SJSA1 (cell line): ENCODE measurements at regions not wholly inside any gene's neighbourhood (a gene's known extent, or its start where the extent isn't known, plus 50 kb on each side); places are given as distances from the start of the nearest gene placed in this dataset.

Experiments
- DNase-seq, 2 experiments: peaks; one replicate each; pipeline ENCODE4 v3.0.0-alpha.2; 2015 to 2020; ENCODE audit warnings: low spot score in 2 of 2, low read depth in 1 of 2
- H3K27ac ChIP-seq: fragments of 250-450 bp; sonication (Bioruptor Pico); 2 replicates; pipeline ENCODE4 v1.5.1; 2020; ENCODE audit warnings: mild to moderate bottlenecking, moderate library complexity
- H3K27me3 ChIP-seq: fragments of 250-450 bp; sonication (Bioruptor Pico); replicated peaks from 2 replicates; pipeline ENCODE4 v1.5.1; 2020; ENCODE audit warnings: mild to moderate bottlenecking, moderate library complexity
- H3K36me3 ChIP-seq: fragments of 250-450 bp; sonication (Bioruptor Pico); 2 replicates; pipeline ENCODE4 v1.5.1; 2020; ENCODE audit warnings: mild to moderate bottlenecking
- H3K4me1 ChIP-seq: fragments of 250-450 bp; sonication (Bioruptor Pico); replicated peaks from 2 replicates; pipeline ENCODE4 v1.6.1; 2021; ENCODE audit warnings: mild to moderate bottlenecking
- H3K4me3 ChIP-seq: fragments of 250-450 bp; sonication (Bioruptor Pico); 2 replicates; pipeline ENCODE4 v1.5.1; 2020; ENCODE audit warnings: mild to moderate bottlenecking
- H3K9me3 ChIP-seq: fragments of 250-450 bp; sonication (Bioruptor Pico); replicated peaks from 2 replicates; pipeline ENCODE4 v1.5.1; 2020; ENCODE audit warnings: mild to moderate bottlenecking

- H3K27ac ChIP-seq: no peak overlapping the region
- H3K27me3 ChIP-seq: no peaks in the 10 kb centered on the region
- no peaks in the 10 kb centered on the region for H3K4me1 ChIP-seq
- no peaks in the 10 kb centered on the region for H3K36me3 ChIP-seq
- H3K4me3 ChIP-seq: no peak overlapping the region
- no peak for DNase-seq
- H3K9me3 ChIP-seq: no peaks in the 10 kb centered on the region
Measured at GRCh38 chr16:76755496-76755895, 435.5 kb upstream of the MON1B start.

GRCh38 chr16:76756423-76756822 lies 434.6 kb upstream of the MON1B start:
- no peaks in the 10 kb centered on the region for H3K27me3 ChIP-seq
- no peak overlapping the region for H3K4me3 ChIP-seq
- no peaks in the 10 kb centered on the region for H3K36me3 ChIP-seq
- DNase-seq: no peak
- H3K27ac ChIP-seq: no peak overlapping the region
- no peaks in the 10 kb centered on the region for H3K4me1 ChIP-seq
- H3K9me3 ChIP-seq: no peaks in the 10 kb centered on the region

GRCh38 chr16:76756951-76757350 lies 434.0 kb upstream of the MON1B start:
- Histone ChIP-seq H3K4me1 (no peaks in the 10 kb centered on the region), H3K9me3 (no peaks in the 10 kb centered on the region), H3K27ac (no peak overlapping the region), H3K4me3 (no peak overlapping the region), H3K27me3 (no peaks in the 10 kb centered on the region), H3K36me3 (no peaks in the 10 kb centered on the region)
- no peak for DNase-seq

GRCh38 chr16:76766538-76766937 lies 424.5 kb upstream of the MON1B start:
- Histone ChIP-seq H3K27me3 (no peaks in the 10 kb centered on the region), H3K27ac (no peak overlapping the region), H3K4me3 (no peak overlapping the region), H3K4me1 (no peaks in the 10 kb centered on the region), H3K9me3 (no peaks in the 10 kb centered on the region), H3K36me3 (no peaks in the 10 kb centered on the region)
- DNase-seq: no peak

GRCh38 chr16:76768316-76768715 lies 422.7 kb upstream of the MON1B start:
- no peak overlapping the region for H3K4me3 ChIP-seq
- no peak overlapping the region for H3K27ac ChIP-seq
- H3K27me3 ChIP-seq: no peaks in the 10 kb centered on the region
- H3K36me3 ChIP-seq: no peaks in the 10 kb centered on the region
- H3K9me3 ChIP-seq: no peaks in the 10 kb centered on the region
- no peaks in the 10 kb centered on the region for H3K4me1 ChIP-seq
- DNase-seq: no peak

- Histone ChIP-seq H3K27ac (no peak overlapping the region), H3K4me3 (no peak overlapping the region), H3K4me1 (no peaks in the 10 kb centered on the region), H3K9me3 (no peaks in the 10 kb centered on the region), H3K36me3 (no peaks in the 10 kb centered on the region), H3K27me3 (no peaks in the 10 kb centered on the region)
- DNase-seq: no peak
Measured at GRCh38 chr16:76768948-76769347, 422.0 kb upstream of the MON1B start.

GRCh38 chr16:76771216-76771615 lies 419.8 kb upstream of the MON1B start:
- no peaks in the 10 kb centered on the region for H3K9me3 ChIP-seq
- no peak overlapping the region for H3K27ac ChIP-seq
- H3K4me1 ChIP-seq: no peaks in the 10 kb centered on the region

GRCh38 chr16:76777721-76778465 lies 413.1 kb upstream of the MON1B start:
- Histone ChIP-seq H3K36me3 (no peaks in the 10 kb centered on the region), H3K4me1 (no peaks in the 10 kb centered on the region), H3K4me3 (no peak overlapping the region), H3K9me3 (no peaks in the 10 kb centered on the region), H3K27ac (no peak overlapping the region), H3K27me3 (no peaks in the 10 kb centered on the region)
- DNase-seq: no peak

More at GRCh38 chr16:76771216-76771615, 419.8 kb upstream of the MON1B start:
- H3K27me3 ChIP-seq: no peaks in the 10 kb centered on the region
- H3K36me3 ChIP-seq: no peaks in the 10 kb centered on the region
- H3K4me3 ChIP-seq: no peak overlapping the region
- DNase-seq: no peak

GRCh38 chr16:76780556-76780955 lies 410.4 kb upstream of the MON1B start:
- no peaks in the 10 kb centered on the region for H3K9me3 ChIP-seq
- H3K27me3 ChIP-seq: no peaks in the 10 kb centered on the region
- H3K36me3 ChIP-seq: no peaks in the 10 kb centered on the region
- H3K4me1 ChIP-seq: no peaks in the 10 kb centered on the region
- H3K4me3 ChIP-seq: no peak overlapping the region
- no peak overlapping the region for H3K27ac ChIP-seq
- DNase-seq: no peak

- Histone ChIP-seq H3K36me3 (no peaks in the 10 kb centered on the region), H3K27me3 (no peaks in the 10 kb centered on the region), H3K4me3 (no peak overlapping the region), H3K4me1 (no peaks in the 10 kb centered on the region), H3K9me3 (no peaks in the 10 kb centered on the region), H3K27ac (no peak overlapping the region)
- DNase-seq: no peak
Measured at GRCh38 chr16:76784530-76784929, 406.5 kb upstream of the MON1B start.

GRCh38 chr16:76787394-76787793 lies 403.6 kb upstream of the MON1B start:
- H3K27ac ChIP-seq: no peak overlapping the region
- H3K9me3 ChIP-seq: no peaks in the 10 kb centered on the region
- no peak for DNase-seq
- H3K4me3 ChIP-seq: no peak overlapping the region
- H3K36me3 ChIP-seq: no peaks in the 10 kb centered on the region
- H3K27me3 ChIP-seq: no peaks in the 10 kb centered on the region
- H3K4me1 ChIP-seq: no peaks in the 10 kb centered on the region

- no peak for DNase-seq
- no peaks in the 10 kb centered on the region for H3K27me3 ChIP-seq
- H3K27ac ChIP-seq: no peak overlapping the region
- no peaks in the 10 kb centered on the region for H3K9me3 ChIP-seq
- H3K4me3 ChIP-seq: no peak overlapping the region
- no peaks in the 10 kb centered on the region for H3K4me1 ChIP-seq
- no peaks in the 10 kb centered on the region for H3K36me3 ChIP-seq
Measured at GRCh38 chr16:76791151-76791550, 399.8 kb upstream of the MON1B start.

- Histone ChIP-seq H3K9me3 (no peaks in the 10 kb centered on the region; the same call in 1 of the 2 replicates), H3K4me1 (no peaks in the 10 kb centered on the region), H3K36me3 (no peaks in the 10 kb centered on the region), H3K27ac (no peak overlapping the region), H3K4me3 (no peak overlapping the region), H3K27me3 (no peaks in the 10 kb centered on the region)
- DNase-seq: no peak
Measured at GRCh38 chr16:76796416-76796815, 394.6 kb upstream of the MON1B start.

GRCh38 chr16:76796978-76797377 lies 394.0 kb upstream of the MON1B start:
- no peaks in the 10 kb centered on the region for H3K27me3 ChIP-seq
- H3K36me3 ChIP-seq: no peaks in the 10 kb centered on the region
- H3K9me3 ChIP-seq: no peaks in the 10 kb centered on the region; the same call in 1 of the 2 replicates
- no peaks in the 10 kb centered on the region for H3K4me1 ChIP-seq
- no peak for DNase-seq
- no peak overlapping the region for H3K27ac ChIP-seq
- H3K4me3 ChIP-seq: no peak overlapping the region

GRCh38 chr16:76797457-76797856 lies 393.5 kb upstream of the MON1B start:
- Histone ChIP-seq H3K27me3 (no peaks in the 10 kb centered on the region), H3K27ac (no peak overlapping the region), H3K4me3 (no peak overlapping the region), H3K9me3 (no peaks in the 10 kb centered on the region; the same call in 1 of the 2 replicates), H3K36me3 (no peaks in the 10 kb centered on the region), H3K4me1 (no peaks in the 10 kb centered on the region)
- no peak for DNase-seq
